ENCODE measurements at regions not wholly inside any gene's neighbourhood (a gene's known extent, or its start where the extent isn't known, plus 50 kb on each side); places are given as distances from the start of the nearest gene placed in this dataset.

- no peak for DNase-seq
These were observed 127.7 kb upstream of the SLC24A5 start for GRCh38 chr15:47993051-47993450.

GRCh38 chr15:47997195-47998080, 123.4 kb upstream of the SLC24A5 start:
- DNase-seq: no peak

GRCh38 chr15:47998619-47999019, 122.2 kb upstream of the SLC24A5 start:
- DNase-seq: no peak

GRCh38 chr15:48001393-48002039, 119.3 kb upstream of the SLC24A5 start:
- DNase-seq: no peak

GRCh38 chr15:48002767-48003166, 118.0 kb upstream of the SLC24A5 start:
- no peak for DNase-seq

GRCh38 chr15:48003441-48003840, 117.3 kb upstream of the SLC24A5 start:
- DNase-seq: no peak

- no peak for DNase-seq
These were observed 115.7 kb upstream of the SLC24A5 start for GRCh38 chr15:48005077-48005476.

GRCh38 chr15:48006031-48006511, 114.7 kb upstream of the SLC24A5 start:
- no peak for DNase-seq

- no peak for DNase-seq
These were observed 110.5 kb upstream of the SLC24A5 start for GRCh38 chr15:48010316-48010715.

GRCh38 chr15:48012191-48012590, 108.6 kb upstream of the SLC24A5 start:
- DNase-seq: no peak

- DNase-seq: no peak
These were observed 103.9 kb upstream of the SLC24A5 start for GRCh38 chr15:48016865-48017264.

GRCh38 chr15:48017747-48018146, 103.0 kb upstream of the SLC24A5 start:
- no peak for DNase-seq

- DNase-seq: no peak
These were observed 100.6 kb upstream of the SLC24A5 start for GRCh38 chr15:48020166-48020565.

GRCh38 chr15:48021336-48022086, 99.3 kb upstream of the SLC24A5 start:
- no peak for DNase-seq

GRCh38 chr15:48025118-48025517, 95.7 kb upstream of the SLC24A5 start:
- DNase-seq: no peak

- DNase-seq: no peak
These were observed 92.1 kb upstream of the SLC24A5 start for GRCh38 chr15:48028712-48029111.

GRCh38 chr15:48029642-48030041, 91.1 kb upstream of the SLC24A5 start:
- peak; percentile 41 for DNase-seq

GRCh38 chr15:48031466-48031865, 89.3 kb upstream of the SLC24A5 start:
- no peak for DNase-seq

GRCh38 chr15:48031973-48032372, 88.8 kb upstream of the SLC24A5 start:
- no peak for DNase-seq

GRCh38 chr15:48032911-48033310, 87.9 kb upstream of the SLC24A5 start:
- no peak for DNase-seq

GRCh38 chr15:48038221-48038620, 82.6 kb upstream of the SLC24A5 start:
- no peak for DNase-seq

- no peak for DNase-seq
These were observed 80.5 kb upstream of the SLC24A5 start for GRCh38 chr15:48040166-48040817.
